Heart right ventricle (tissue), 16 donors: ENCODE measurements at regions not wholly inside any gene's neighbourhood (a gene's known extent, or its start where the extent isn't known, plus 50 kb on each side); places are given as distances from the start of the nearest gene placed in this dataset.

Source experiments
- ATAC-seq, 8 donors: fragments of 200-7000 bp; cut with Tn5 transposase; one replicate each; pipeline ENCODE4 v1.9.1; 2020; ENCODE audit warnings: mild to moderate bottlenecking in 8 of 8, moderate library complexity in 8 of 8, moderate number of reproducible peaks in 1 of 8
- DNase-seq, 2 donors: peaks; one replicate each; pipeline ENCODE4 v3.0.0-alpha.2; 2020
- H3K27ac ChIP-seq, 10 donors: fragments of 200-600 bp; sonication (generic) in 2 of 10; one replicate each; pipeline versions ENCODE4 v1.5.0 to v1.8.0; 2020 to 2022; ENCODE audit warnings: mild to moderate bottlenecking in 3 of 10
- H3K27me3 ChIP-seq, 7 donors: fragments of 200-600 bp; one replicate each; pipeline ENCODE4 v1.8.0; 2021 to 2022; ENCODE audit warnings: mild to moderate bottlenecking in 2 of 7
- H3K36me3 ChIP-seq, 9 donors: fragments of 200-600 bp; sonication (generic) in 1 of 9; one replicate each; pipeline versions ENCODE4 v1.5.0 to v1.8.0; 2020 to 2022; ENCODE audit warnings: mild to moderate bottlenecking in 2 of 9
- H3K4me1 ChIP-seq, 9 donors: fragments of 200-600 bp; sonication (generic) in 1 of 9; one replicate each; pipeline versions ENCODE4 v1.5.0 to v1.8.0; 2020 to 2022; ENCODE audit warnings: mild to moderate bottlenecking in 4 of 9
- H3K4me3 ChIP-seq, 10 donors: fragments of 200-600 bp; sonication (generic) in 2 of 10; one replicate each; pipeline versions ENCODE4 v1.5.0 to v1.8.0; 2020 to 2022; ENCODE audit warnings: mild to moderate bottlenecking in 7 of 10, moderate library complexity in 2 of 10
- H3K9me3 ChIP-seq, 11 donors: fragments of 200-600 bp in 10 of 11; sonication (generic) in 2 of 11; one replicate each; pipeline versions ENCODE4 v1.5.0 to v1.8.0; 2013 to 2022; ENCODE audit warnings: mild to moderate bottlenecking in 2 of 11, control low read depth in 1 of 11, moderate library complexity in 1 of 11
- CTCF ChIP-seq, 9 donors: fragments of 200-600 bp; sonication (generic) in 2 of 9; IDR thresholded peaks; one replicate each; pipeline versions ENCODE4 v1.5.0 to v1.8.0; 2021 to 2022; ENCODE audit warnings: antibody characterized with exemption in 9 of 9, mild to moderate bottlenecking in 5 of 9, moderate library complexity in 1 of 9
- WGBS, 2 donors: extraction: QIAGEN DNeasy Blood & Tissue Kit; methylation state at CpG; one replicate each; pipeline ENCODE4 v1.1.7; 2013; ENCODE audit warnings: inconsistent platforms in 1 of 2; 5-methylcytosine and 5-hydroxymethylcytosine counted together
- intact Hi-C, 10 donors: fragments of 100-400 bp; cut with DNase I; formaldehyde crosslinking; loops; one replicate each; pipeline versions ENCODE4 v1.11.1 to v1.14.2; 2022
- donor health status: Arrhythmogenic right ventricular cardiomyopathy.
- donor health status: ischemic (EF 13 %, LVEDD 7.1; RV severe dilation, severe dysfunction).
- donor health status: healthy with polysubstance abuse.
- donor health status: DM: no; HTN: yes; CAD: no.
- donor health status: DM: no; HTN: no; CAD: no.
- donor health status: ischemic (EF 25% LVEDD 6.9; RV normal size, moderate dysfunction).
- donor health status: ischemic (EF 25% LVEDD 5.7; RV mildly dilated, moderate dysfunction).
- donor health status: healthy.
- donor health status: DM: yes; HTN: yes; CAD: no.
- donor health status: Ischemic cardiomyopathy.
- donor health status: ischemic (EF 35%, LVEDD 5.7; RV mildly dilated, moderate dysfunction).
- donor health status: nonischemic (EF 11% LVEDD 7.7; RV severe dilation, severe dysfunction).
- donor health status: DM: yes; HTN: yes; CAD: no.
- donor health status: PGD.
- donor health status: ischemic (EF 29% LVEDD 5.4; RV normal size, mild dysfunction).
- donor health status: nonischemic (EF 23%, LVEDD 6.1; RV moderate dilation, normal function).

GRCh38 chr14:51382506-51382905 lies 142.5 kb downstream of the TMX1 start:
- no peak for ATAC-seq

GRCh38 chr14:51386411-51386810 lies 146.4 kb downstream of the TMX1 start:
- intact Hi-C loops = no loop called here
- Histone ChIP-seq H3K27me3 (no peaks in the 10 kb centered on the region), H3K9me3 (no peaks in the 10 kb centered on the region), H3K4me3 (no peak overlapping the region), H3K27ac (no peak overlapping the region), H3K4me1 (peaks cover 0 to 10% (median 0%) of the 10 kb centered on the region in 9 donors), H3K36me3 (no peaks in the 10 kb centered on the region)
- DNase-seq (no peak), ATAC-seq (peak in 2 of 8 donors; percentile 25 to 53)
- TF ChIP-seq CTCF (IDR thresholded peaks at IDR 0.05) = no peak

More at GRCh38 chr14:51382506-51382905, 142.5 kb downstream of the TMX1 start:
- 90 to 95% methylated on average over 2 of the region's 2 CpGs for WGBS, 2 donors
- Histone ChIP-seq H3K9me3 (no peaks in the 10 kb centered on the region), H3K27me3 (no peaks in the 10 kb centered on the region), H3K4me3 (no peak overlapping the region), H3K36me3 (no peaks in the 10 kb centered on the region), H3K4me1 (peaks cover 0 to 10% (median 0%) of the 10 kb centered on the region in 9 donors), H3K27ac (no peak overlapping the region)
- TF ChIP-seq CTCF (IDR thresholded peaks at IDR 0.05) = no peak
- no peak for DNase-seq
- intact Hi-C loops = no loop called here

GRCh38 chr14:51386983-51387735 lies 147.1 kb downstream of the TMX1 start:
- 49 to 51% methylated on average over 3 of the region's 3 CpGs for WGBS, 2 donors
- H3K27ac ChIP-seq = peak overlapping the region in 1 of 10 donors; percentile 20

GRCh38 chr14:51392416-51392815 lies 152.4 kb downstream of the TMX1 start:
- Histone ChIP-seq H3K27ac (no peak overlapping the region), H3K9me3 (no peaks in the 10 kb centered on the region), H3K36me3 (no peaks in the 10 kb centered on the region), H3K4me3 (no peak overlapping the region), H3K27me3 (no peaks in the 10 kb centered on the region), H3K4me1 (peaks cover 8 to 37% (median 27%) of the 10 kb centered on the region in 9 donors)
- intact Hi-C loops = no loop called here
- ATAC-seq (no peak), DNase-seq (no peak)
- TF ChIP-seq CTCF (IDR thresholded peaks at IDR 0.05) = no peak
- 80 to 85% methylated on average over 1 of the region's 1 CpG for WGBS, 2 donors

More at GRCh38 chr14:51386983-51387735, 147.1 kb downstream of the TMX1 start:
- Histone ChIP-seq H3K36me3 (no peaks in the 10 kb centered on the region), H3K4me3 (no peak overlapping the region), H3K9me3 (no peaks in the 10 kb centered on the region), H3K27me3 (no peaks in the 10 kb centered on the region), H3K4me1 (peaks cover 0 to 10% (median 0%) of the 10 kb centered on the region in 9 donors)
- DNase-seq (no peak), ATAC-seq (peak in 3 of 8 donors; percentile 29 to 37 (median 35))
- TF ChIP-seq CTCF (IDR thresholded peaks at IDR 0.05) = no peak
- intact Hi-C loops = no loop called here
